GM12865 (cell line): ENCODE measurements at regions not wholly inside any gene's neighbourhood (a gene's known extent, or its start where the extent isn't known, plus 50 kb on each side); places are given as distances from the start of the nearest gene placed in this dataset.

Source experiments
- DNase-seq: peaks from one replicate; pipeline ENCODE4 v3.0.0; 2010; ENCODE audit warnings: low read depth
- H3K4me3 ChIP-seq: 2 replicates; pipeline ENCODE4 v1.5.1; 2011; ENCODE audit warnings: mild to moderate bottlenecking, low read depth, low read length, control low read depth
- CTCF ChIP-seq: IDR thresholded peaks from 2 replicates; pipeline ENCODE4 v1.5.1; 2011; ENCODE audit warnings: low read length, control low read depth, low read depth, inconsistent platforms; ENCODE audit not compliant: insufficient read depth; ENCODE audit errors: missing control alignments

DNA sequence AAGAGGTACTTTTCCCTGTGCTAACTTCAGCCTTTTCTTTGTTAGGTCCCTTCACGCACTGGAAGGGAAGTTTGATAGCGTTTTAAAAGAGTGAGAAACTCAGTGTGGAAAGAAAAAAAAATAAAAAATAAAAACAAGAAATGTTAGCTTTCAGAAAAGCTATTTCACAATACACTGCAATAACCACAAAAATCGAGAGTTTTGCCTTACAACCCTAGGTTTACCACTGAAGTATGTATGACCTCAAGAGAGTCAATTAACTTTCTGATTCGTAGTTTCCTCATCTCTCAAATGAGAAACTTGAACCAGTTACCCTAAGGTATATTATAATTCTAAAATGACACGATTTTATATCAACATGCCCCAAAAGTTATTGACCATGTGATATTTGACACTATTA, 93.9 kb upstream of the JADE1 start:
- no peak for DNase-seq
- no peak overlapping the region for H3K4me3 ChIP-seq

GRCh38 chr4:128711361-128711760, 98.1 kb upstream of the JADE1 start:
- no peak for DNase-seq
- H3K4me3 ChIP-seq, result no peak overlapping the region
- TF ChIP-seq CTCF, result no peak

More for the DNA sequence above, 93.9 kb upstream of the JADE1 start:
- TF ChIP-seq CTCF, result no peak

- DNase-seq, result peak; percentile 8
- no peak for TF ChIP-seq CTCF
- no peak overlapping the region for H3K4me3 ChIP-seq
These were observed 100.2 kb upstream of the JADE1 start for GRCh38 chr4:128709268-128709667.

DNA sequence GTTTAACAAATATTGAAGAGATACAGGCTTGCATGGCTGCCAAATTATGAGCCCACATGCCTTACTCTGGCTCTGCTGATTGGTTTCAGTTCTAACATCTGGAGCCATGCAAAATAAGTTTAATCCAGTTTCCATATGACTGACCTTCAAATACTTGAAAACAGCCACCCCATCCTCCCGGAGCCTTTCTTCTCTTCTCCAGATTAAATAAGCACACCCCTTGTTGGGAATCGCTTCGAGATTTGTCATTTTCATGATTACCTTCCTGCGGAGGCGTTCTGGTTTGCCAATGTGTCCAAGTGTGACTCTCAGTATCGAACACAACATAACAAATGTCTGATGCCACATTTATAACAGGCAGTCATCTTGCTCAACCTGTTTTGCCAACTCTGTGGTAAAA, 101.6 kb upstream of the JADE1 start:
- no peak for TF ChIP-seq CTCF
- no peak overlapping the region for H3K4me3 ChIP-seq
- peak; percentile 33 for DNase-seq

- no peak for TF ChIP-seq CTCF
- no peak overlapping the region for H3K4me3 ChIP-seq
- DNase-seq, result no peak
These were observed 105.6 kb upstream of the JADE1 start for GRCh38 chr4:128703948-128704347.

DNA sequence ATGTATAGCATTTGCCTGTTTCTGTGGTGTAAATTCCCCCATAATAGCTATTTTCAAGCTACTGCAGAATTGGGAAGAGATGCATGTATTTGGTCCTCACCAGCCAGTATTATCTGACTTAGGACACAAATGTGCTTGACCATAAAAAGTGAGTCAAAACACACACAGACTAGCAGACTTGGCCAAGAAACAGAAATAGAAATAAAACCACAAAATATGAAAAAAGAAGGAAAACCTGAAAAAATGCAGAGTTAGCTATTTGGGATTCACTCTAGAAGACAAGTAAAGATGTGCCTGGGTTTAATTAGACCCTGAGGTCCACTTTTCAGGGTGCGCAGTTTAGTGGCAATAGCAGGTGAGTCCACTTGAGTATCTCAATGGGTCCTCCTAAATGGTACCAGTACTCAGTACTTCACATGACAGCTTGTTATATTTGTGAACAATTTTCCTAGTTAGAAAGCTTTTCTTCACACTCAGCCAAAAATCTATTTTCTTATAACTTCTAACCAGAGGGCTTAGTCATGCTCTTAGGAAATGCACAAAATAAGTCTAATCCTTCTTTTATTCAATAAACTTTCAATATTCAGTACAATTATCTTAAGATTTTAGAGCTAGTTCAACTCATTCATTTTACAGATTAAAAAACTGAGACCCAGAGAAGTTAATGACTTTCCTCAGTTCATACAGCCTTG, 108.7 kb upstream of the JADE1 start:
- TF ChIP-seq CTCF, result no peak
- no peak overlapping the region for H3K4me3 ChIP-seq
- no peak for DNase-seq

GRCh38 chr4:128698386-128698785, 111.1 kb upstream of the JADE1 start:
- TF ChIP-seq CTCF, result no peak
- H3K4me3 ChIP-seq, result no peak overlapping the region
- no peak for DNase-seq
